Heart left ventricle (tissue), 13 donors: ENCODE measurements at regions not wholly inside any gene's neighbourhood (a gene's known extent, or its start where the extent isn't known, plus 50 kb on each side); places are given as distances from the start of the nearest gene placed in this dataset.

ENCODE experiments used
- CTCF ChIP-seq, 12 donors: fragments of 200-600 bp; sonication (generic) in 4 of 12; IDR thresholded peaks; one replicate each; pipeline versions ENCODE4 v1.5.0 to v1.8.0; 2018 to 2022; ENCODE audit warnings: antibody characterized with exemption in 12 of 12, mild to moderate bottlenecking in 5 of 12
- POLR2A ChIP-seq, 2 donors: fragments of 450-650 bp; IDR thresholded peaks; one replicate each; pipeline ENCODE4 v1.6.1; 2017; ENCODE audit warnings: antibody characterized with exemption in 2 of 2, mild to moderate bottlenecking in 2 of 2, moderate library complexity in 2 of 2
- donor health status: ischemic (EF 13 %, LVEDD 7.1; RV severe dilation, severe dysfunction).
- donor health status: DM: no; HTN: yes; CAD: no.
- donor health status: DM: no; HTN: no; CAD: no.
- donor health status: ischemic (EF 25% LVEDD 6.9; RV normal size, moderate dysfunction).
- donor health status: ischemic (EF 25% LVEDD 5.7; RV mildly dilated, moderate dysfunction).
- donor health status: ischemic (EF 35%, LVEDD 5.7; RV mildly dilated, moderate dysfunction).
- donor health status: nonischemic (EF 11% LVEDD 7.7; RV severe dilation, severe dysfunction).
- donor health status: DM: yes; HTN: yes; CAD: no.
- donor health status: PGD.
- donor health status: ischemic (EF 29% LVEDD 5.4; RV normal size, mild dysfunction).
- donor health status: nonischemic (EF 23%, LVEDD 6.1; RV moderate dilation, normal function).

GRCh38 chr4:187125062-187125461, 401.4 kb upstream of the FAT1 start:
- TF ChIP-seq CTCF (IDR thresholded peaks at IDR 0.05) (no peak), POLR2A (IDR thresholded peaks at IDR 0.05) (no peak)
